ENCODE measurements at regions not wholly inside any gene's neighbourhood (a gene's known extent, or its start where the extent isn't known, plus 50 kb on each side); places are given as distances from the start of the nearest gene placed in this dataset.
A peak's percentile ranks its signal among the peaks of the same experiment; 100 is the strongest.
"Not testable (repeated sequence)": the region's sequence is repeated elsewhere in the genome, so short reads cannot be mapped to it uniquely, and the experiment has no call there.

GRCh38 chr3:128549283-128550112 lies 56.5 kb upstream of the GATA2 start:
- DNase-seq, result no peak

GRCh38 chr3:128548426-128549282 lies 55.7 kb upstream of the GATA2 start:
- DNase-seq, result no peak

GRCh38 chr3:128548021-128548420 lies 55.0 kb upstream of the GATA2 start:
- no peak for DNase-seq

- DNase-seq, result peak; percentile 3
These were observed 54.5 kb upstream of the GATA2 start for GRCh38 chr3:128547368-128547987.

GRCh38 chr3:128546646-128547045 lies 53.6 kb upstream of the GATA2 start:
- no peak for DNase-seq

- DNase-seq, result no peak
These were observed 52.2 kb upstream of the GATA2 start for GRCh38 chr3:128545120-128545752.

- no peak for DNase-seq
These were observed 51.2 kb upstream of the GATA2 start for GRCh38 chr3:128544190-128544589.

GRCh38 chr3:128543570-128544174 lies 50.7 kb upstream of the GATA2 start:
- not testable (repeated sequence) for DNase-seq
